ENCODE measurements at regions not wholly inside any gene's neighbourhood (a gene's known extent, or its start where the extent isn't known, plus 50 kb on each side); places are given as distances from the start of the nearest gene placed in this dataset.

GRCh38 chrX:10038585-10038984, 71.4 kb downstream of the CLDN34 start:
- TF ChIP-seq CTCF (IDR thresholded peaks at IDR 0.05): no peak
- no peak for TF ChIP-seq POLR2A (IDR thresholded peaks at IDR 0.05)
